GM19238 (cell line): ENCODE measurements at regions not wholly inside any gene's neighbourhood (a gene's known extent, or its start where the extent isn't known, plus 50 kb on each side); places are given as distances from the start of the nearest gene placed in this dataset.

Source experiments
- DNase-seq: peaks from one replicate; pipeline ENCODE4 v3.0.0; 2011; ENCODE audit warnings: low spot score; ENCODE audit not compliant: insufficient read length

- DNase-seq, result no peak
Observed at GRCh38 chr9:1261879-1262766, 212.0 kb downstream of the DMRT2 start.

- no peak for DNase-seq
Observed at GRCh38 chr9:1267141-1267570, 217.0 kb downstream of the DMRT2 start.

- no peak for DNase-seq
Observed at GRCh38 chr9:1267581-1267980, 217.4 kb downstream of the DMRT2 start.

GRCh38 chr9:1269533-1270315 is 219.6 kb downstream of the DMRT2 start:
- no peak for DNase-seq

- DNase-seq, result no peak
Observed at GRCh38 chr9:1271367-1271766, 221.2 kb downstream of the DMRT2 start.

GRCh38 chr9:1271786-1272185 is 221.6 kb downstream of the DMRT2 start:
- no peak for DNase-seq

- no peak for DNase-seq
Observed at GRCh38 chr9:1272488-1272887, 222.3 kb downstream of the DMRT2 start.

GRCh38 chr9:1273859-1274258 is 223.7 kb downstream of the DMRT2 start:
- DNase-seq, result no peak

- no peak for DNase-seq
Observed at GRCh38 chr9:1274334-1274733, 224.2 kb downstream of the DMRT2 start.

- DNase-seq, result no peak
Observed at GRCh38 chr9:1276474-1276873, 226.3 kb downstream of the DMRT2 start.

GRCh38 chr9:1284727-1285126 is 234.6 kb downstream of the DMRT2 start:
- DNase-seq, result no peak

GRCh38 chr9:1285526-1285925 is 235.4 kb downstream of the DMRT2 start:
- no peak for DNase-seq

- DNase-seq, result no peak
Observed at GRCh38 chr9:1292384-1292783, 242.2 kb downstream of the DMRT2 start.

GRCh38 chr9:1294641-1295258 is 244.6 kb downstream of the DMRT2 start:
- no peak for DNase-seq

GRCh38 chr9:1296331-1296730 is 246.2 kb downstream of the DMRT2 start:
- DNase-seq, result no peak

- DNase-seq, result no peak
Observed at GRCh38 chr9:1298046-1298445, 247.9 kb downstream of the DMRT2 start.

GRCh38 chr9:1300941-1301340 is 250.8 kb downstream of the DMRT2 start:
- DNase-seq, result no peak

GRCh38 chr9:1303932-1304331 is 253.8 kb downstream of the DMRT2 start:
- no peak for DNase-seq

GRCh38 chr9:1311462-1312042 is 261.4 kb downstream of the DMRT2 start:
- DNase-seq, result no peak

GRCh38 chr9:1319436-1319835 is 269.3 kb downstream of the DMRT2 start:
- DNase-seq, result no peak

GRCh38 chr9:1320051-1320557 is 269.9 kb downstream of the DMRT2 start:
- DNase-seq, result no peak
